GM23338 (cell line): ENCODE measurements at regions not wholly inside any gene's neighbourhood (a gene's known extent, or its start where the extent isn't known, plus 50 kb on each side); places are given as distances from the start of the nearest gene placed in this dataset. TPM values are rescaled to one million over a fixed set of nuclear protein-coding genes. Genes with fewer than 3 reads are reported as not detected.

ENCODE experiments used
- ATAC-seq: fragments of 200-7000 bp; cut with Tn5 transposase; 3 replicates; pipeline ENCODE4 v1.9.1; 2020
- DNase-seq: peaks from one replicate; pipeline ENCODE4 v3.0.0-alpha.2; 2015; ENCODE audit warnings: low spot score
- H2AFZ ChIP-seq: fragments of 200-600 bp; sonication (generic); 2 replicates; pipeline ENCODE4 v1.8.0; 2016; ENCODE audit warnings: antibody characterized with exemption, mild to moderate bottlenecking, moderate library complexity
- H3F3A ChIP-seq: fragments of 200-600 bp; sonication (generic); replicated peaks from 2 replicates; pipeline ENCODE4 v1.8.0; 2017; ENCODE audit warnings: antibody characterized with exemption, mixed run types, low read depth
- H3K27ac ChIP-seq: fragments of 200-600 bp; sonication (generic); 2 replicates; pipeline ENCODE4 v1.6.1; 2016; ENCODE audit warnings: low read depth
- H3K27me3 ChIP-seq: fragments of 200-600 bp; sonication (generic); 2 replicates; pipeline ENCODE4 v1.8.0; 2016; ENCODE audit warnings: mild to moderate bottlenecking, mixed run types, moderate library complexity; ENCODE audit not compliant: insufficient read depth
- H3K36me3 ChIP-seq: fragments of 200-600 bp; sonication (generic); 2 replicates; pipeline ENCODE4 v1.8.0; 2016; ENCODE audit warnings: mild to moderate bottlenecking; ENCODE audit not compliant: insufficient read depth
- H3K4me1 ChIP-seq: fragments of 200-600 bp; sonication (generic); 2 replicates; pipeline ENCODE4 v1.8.0; 2016; ENCODE audit warnings: mild to moderate bottlenecking, moderate library complexity; ENCODE audit not compliant: insufficient read depth
- H3K4me2 ChIP-seq: fragments of 200-600 bp; sonication (generic); 2 replicates; pipeline ENCODE4 v1.7.1; 2017; ENCODE audit warnings: mixed run types
- H3K4me3 ChIP-seq: fragments of 200-600 bp; sonication (generic); 2 replicates; pipeline ENCODE4 v1.6.1; 2016; ENCODE audit warnings: mixed run types
- H3K79me2 ChIP-seq: fragments of 200-600 bp; sonication (generic); replicated peaks from 2 replicates; pipeline ENCODE4 v1.8.0; 2017; ENCODE audit warnings: mild to moderate bottlenecking; ENCODE audit not compliant: insufficient read depth
- H3K9me2 ChIP-seq: fragments of 200-600 bp; sonication (generic); 2 replicates; pipeline ENCODE4 v1.8.0; 2017; ENCODE audit not compliant: insufficient read depth
- H4K20me1 ChIP-seq: fragments of 200-600 bp; sonication (generic); replicated peaks from 2 replicates; pipeline ENCODE4 v1.8.0; 2017; ENCODE audit warnings: mild to moderate bottlenecking; ENCODE audit not compliant: insufficient read depth
- H3K27ac Mint-ChIP-seq: 2 replicates; pipeline ENCODE4 v1.8.0; 2020; ENCODE audit warnings: inconsistent platforms, mild to moderate bottlenecking, moderate library complexity, mixed read lengths
- H3K27me3 Mint-ChIP-seq: 3 replicates; pipeline ENCODE4 v1.8.0; 2022; ENCODE audit warnings: low read depth, mild to moderate bottlenecking, moderate library complexity, mixed read lengths, inconsistent platforms; ENCODE audit not compliant: insufficient read depth, poor library complexity
- H3K36me3 Mint-ChIP-seq: 3 replicates; pipeline ENCODE4 v1.8.0; 2021; ENCODE audit warnings: low read depth, mild to moderate bottlenecking, inconsistent platforms, moderate library complexity, mixed read lengths
- H3K4me1 Mint-ChIP-seq: 3 replicates; pipeline ENCODE4 v1.8.0; 2020; ENCODE audit warnings: mild to moderate bottlenecking, inconsistent platforms, mixed read lengths
- H3K4me3 Mint-ChIP-seq: 3 replicates; pipeline ENCODE4 v1.8.0; 2021; ENCODE audit warnings: moderate library complexity, mild to moderate bottlenecking, inconsistent platforms, mixed read lengths
- H3K9me3 Mint-ChIP-seq: 3 replicates; pipeline ENCODE4 v1.8.0; 2020; ENCODE audit warnings: moderate library complexity, mild to moderate bottlenecking, inconsistent platforms, mixed read lengths
- ZNF114 ChIP-seq: fragments of 250-450 bp; sonication (Bioruptor Pico); IDR thresholded peaks from 2 replicates; pipeline ENCODE4 v1.5.0; 2020; ENCODE audit warnings: mild to moderate bottlenecking, moderate library complexity
- microRNA-seq: library from miRNA; unstranded; fragments of <30 nt; microRNA quantifications from one replicate; pipeline ENCODE4, GENCODE V29; 2017
- small RNA-seq: library from RNA; depleted of rRNA; stranded (forward); fragments of <200 nt; gene quantifications from one replicate; pipeline ENCODE3, GENCODE V24; 2014; ENCODE audit warnings: low replicate concordance
- TF ChIP-seq, protein P1 (sequence below): IDR thresholded peaks from one replicate; pipeline ENCODE4 v1.6.1; 2018; ENCODE audit warnings: antibody characterized with exemption; ENCODE audit not compliant: unreplicated experiment

DNA sequence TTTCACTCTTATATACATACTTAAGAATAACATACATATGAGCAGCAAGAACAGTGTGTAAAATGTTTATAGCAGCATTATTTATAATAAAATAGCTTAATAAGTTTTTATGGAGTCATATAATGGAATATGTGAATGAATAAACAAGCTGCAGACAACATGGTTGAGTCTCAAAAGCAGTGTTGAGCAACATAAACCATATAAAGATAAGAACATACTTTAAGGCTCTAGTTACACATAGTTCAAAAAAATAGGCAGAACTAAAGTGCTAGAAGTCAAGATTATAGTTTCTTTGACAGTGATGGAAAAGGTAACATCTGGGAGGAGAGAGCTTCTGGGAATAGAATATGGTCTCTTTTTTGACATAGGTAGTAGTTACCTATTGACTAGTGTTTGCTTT lies 53.7 kb upstream of the ADAMTS19 start:
- no peaks in the 10 kb centered on the region for H3K9me2 ChIP-seq
- no peak for TF ChIP-seq ZNF114 (CRISPR knock-in tag)
- TF ChIP-seq, protein P1, sequence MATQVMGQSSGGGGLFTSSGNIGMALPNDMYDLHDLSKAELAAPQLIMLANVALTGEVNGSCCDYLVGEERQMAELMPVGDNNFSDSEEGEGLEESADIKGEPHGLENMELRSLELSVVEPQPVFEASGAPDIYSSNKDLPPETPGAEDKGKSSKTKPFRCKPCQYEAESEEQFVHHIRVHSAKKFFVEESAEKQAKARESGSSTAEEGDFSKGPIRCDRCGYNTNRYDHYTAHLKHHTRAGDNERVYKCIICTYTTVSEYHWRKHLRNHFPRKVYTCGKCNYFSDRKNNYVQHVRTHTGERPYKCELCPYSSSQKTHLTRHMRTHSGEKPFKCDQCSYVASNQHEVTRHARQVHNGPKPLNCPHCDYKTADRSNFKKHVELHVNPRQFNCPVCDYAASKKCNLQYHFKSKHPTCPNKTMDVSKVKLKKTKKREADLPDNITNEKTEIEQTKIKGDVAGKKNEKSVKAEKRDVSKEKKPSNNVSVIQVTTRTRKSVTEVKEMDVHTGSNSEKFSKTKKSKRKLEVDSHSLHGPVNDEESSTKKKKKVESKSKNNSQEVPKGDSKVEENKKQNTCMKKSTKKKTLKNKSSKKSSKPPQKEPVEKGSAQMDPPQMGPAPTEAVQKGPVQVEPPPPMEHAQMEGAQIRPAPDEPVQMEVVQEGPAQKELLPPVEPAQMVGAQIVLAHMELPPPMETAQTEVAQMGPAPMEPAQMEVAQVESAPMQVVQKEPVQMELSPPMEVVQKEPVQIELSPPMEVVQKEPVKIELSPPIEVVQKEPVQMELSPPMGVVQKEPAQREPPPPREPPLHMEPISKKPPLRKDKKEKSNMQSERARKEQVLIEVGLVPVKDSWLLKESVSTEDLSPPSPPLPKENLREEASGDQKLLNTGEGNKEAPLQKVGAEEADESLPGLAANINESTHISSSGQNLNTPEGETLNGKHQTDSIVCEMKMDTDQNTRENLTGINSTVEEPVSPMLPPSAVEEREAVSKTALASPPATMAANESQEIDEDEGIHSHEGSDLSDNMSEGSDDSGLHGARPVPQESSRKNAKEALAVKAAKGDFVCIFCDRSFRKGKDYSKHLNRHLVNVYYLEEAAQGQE: no peak
- no peak overlapping the region for H3K4me3 Mint-ChIP-seq
- no peaks in the 10 kb centered on the region for H3F3A ChIP-seq
- H3K4me3 ChIP-seq: no peak overlapping the region
- no peaks in the 10 kb centered on the region for H3K36me3 ChIP-seq
- H2AFZ ChIP-seq: no peak overlapping the region
- H3K9me3 Mint-ChIP-seq: no peaks in the 10 kb centered on the region
- no peaks in the 10 kb centered on the region for H4K20me1 ChIP-seq
- H3K27ac ChIP-seq: no peak overlapping the region
- no peaks in the 10 kb centered on the region for H3K27me3 Mint-ChIP-seq
- H3K79me2 ChIP-seq: no peaks in the 10 kb centered on the region
- DNase-seq: no peak
- peaks cover 5% of the 10 kb centered on the region; the same call in 1 of the 2 replicates for H3K4me1 ChIP-seq
- no peak for ATAC-seq
- no peak overlapping the region for H3K4me2 ChIP-seq
- no peak overlapping the region for H3K27ac Mint-ChIP-seq
- no peaks in the 10 kb centered on the region for H3K36me3 Mint-ChIP-seq
- no peaks in the 10 kb centered on the region for H3K27me3 ChIP-seq
- peaks cover 17% of the 10 kb centered on the region for H3K4me1 Mint-ChIP-seq

Small RNA genes in the stretch of these regions (microRNA-seq; reads per million reads assigned to microRNA genes)
- not detected for gene MIR4460

Small RNA genes in the stretch of these regions (small RNA-seq; reads per million reads assigned to genes)
- not detected for gene MIR4460
